ENCODE measurements at regions not wholly inside any gene's neighbourhood (a gene's known extent, or its start where the extent isn't known, plus 50 kb on each side); places are given as distances from the start of the nearest gene placed in this dataset.

- no peak for TF ChIP-seq CREB1 (CRISPR knock-in tag; IDR thresholded peaks at IDR 0.05; ENCODE audit: low read depth)
- TF ChIP-seq POLR2AphosphoS5 (IDR thresholded peaks at IDR 0.05; ENCODE audit: low read depth), result no peak
- TF ChIP-seq, protein P1, sequence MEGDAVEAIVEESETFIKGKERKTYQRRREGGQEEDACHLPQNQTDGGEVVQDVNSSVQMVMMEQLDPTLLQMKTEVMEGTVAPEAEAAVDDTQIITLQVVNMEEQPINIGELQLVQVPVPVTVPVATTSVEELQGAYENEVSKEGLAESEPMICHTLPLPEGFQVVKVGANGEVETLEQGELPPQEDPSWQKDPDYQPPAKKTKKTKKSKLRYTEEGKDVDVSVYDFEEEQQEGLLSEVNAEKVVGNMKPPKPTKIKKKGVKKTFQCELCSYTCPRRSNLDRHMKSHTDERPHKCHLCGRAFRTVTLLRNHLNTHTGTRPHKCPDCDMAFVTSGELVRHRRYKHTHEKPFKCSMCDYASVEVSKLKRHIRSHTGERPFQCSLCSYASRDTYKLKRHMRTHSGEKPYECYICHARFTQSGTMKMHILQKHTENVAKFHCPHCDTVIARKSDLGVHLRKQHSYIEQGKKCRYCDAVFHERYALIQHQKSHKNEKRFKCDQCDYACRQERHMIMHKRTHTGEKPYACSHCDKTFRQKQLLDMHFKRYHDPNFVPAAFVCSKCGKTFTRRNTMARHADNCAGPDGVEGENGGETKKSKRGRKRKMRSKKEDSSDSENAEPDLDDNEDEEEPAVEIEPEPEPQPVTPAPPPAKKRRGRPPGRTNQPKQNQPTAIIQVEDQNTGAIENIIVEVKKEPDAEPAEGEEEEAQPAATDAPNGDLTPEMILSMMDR (conservative IDR thresholded peaks at IDR 0.05; ENCODE audit: low read depth in 2 of 2), result no peak
- TF ChIP-seq EZH2phosphoT487 (IDR thresholded peaks at IDR 0.05; ENCODE audit: unreplicated experiment), result no peak
- no peak for TF ChIP-seq EZH2 (IDR thresholded peaks at IDR 0.05; ENCODE audit: low read depth, unreplicated experiment)
- TF ChIP-seq, protein P2, sequence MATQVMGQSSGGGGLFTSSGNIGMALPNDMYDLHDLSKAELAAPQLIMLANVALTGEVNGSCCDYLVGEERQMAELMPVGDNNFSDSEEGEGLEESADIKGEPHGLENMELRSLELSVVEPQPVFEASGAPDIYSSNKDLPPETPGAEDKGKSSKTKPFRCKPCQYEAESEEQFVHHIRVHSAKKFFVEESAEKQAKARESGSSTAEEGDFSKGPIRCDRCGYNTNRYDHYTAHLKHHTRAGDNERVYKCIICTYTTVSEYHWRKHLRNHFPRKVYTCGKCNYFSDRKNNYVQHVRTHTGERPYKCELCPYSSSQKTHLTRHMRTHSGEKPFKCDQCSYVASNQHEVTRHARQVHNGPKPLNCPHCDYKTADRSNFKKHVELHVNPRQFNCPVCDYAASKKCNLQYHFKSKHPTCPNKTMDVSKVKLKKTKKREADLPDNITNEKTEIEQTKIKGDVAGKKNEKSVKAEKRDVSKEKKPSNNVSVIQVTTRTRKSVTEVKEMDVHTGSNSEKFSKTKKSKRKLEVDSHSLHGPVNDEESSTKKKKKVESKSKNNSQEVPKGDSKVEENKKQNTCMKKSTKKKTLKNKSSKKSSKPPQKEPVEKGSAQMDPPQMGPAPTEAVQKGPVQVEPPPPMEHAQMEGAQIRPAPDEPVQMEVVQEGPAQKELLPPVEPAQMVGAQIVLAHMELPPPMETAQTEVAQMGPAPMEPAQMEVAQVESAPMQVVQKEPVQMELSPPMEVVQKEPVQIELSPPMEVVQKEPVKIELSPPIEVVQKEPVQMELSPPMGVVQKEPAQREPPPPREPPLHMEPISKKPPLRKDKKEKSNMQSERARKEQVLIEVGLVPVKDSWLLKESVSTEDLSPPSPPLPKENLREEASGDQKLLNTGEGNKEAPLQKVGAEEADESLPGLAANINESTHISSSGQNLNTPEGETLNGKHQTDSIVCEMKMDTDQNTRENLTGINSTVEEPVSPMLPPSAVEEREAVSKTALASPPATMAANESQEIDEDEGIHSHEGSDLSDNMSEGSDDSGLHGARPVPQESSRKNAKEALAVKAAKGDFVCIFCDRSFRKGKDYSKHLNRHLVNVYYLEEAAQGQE (IDR thresholded peaks at IDR 0.05; ENCODE audit: unreplicated experiment), result no peak
- no peak for TF ChIP-seq JUNB (IDR thresholded peaks at IDR 0.05; ENCODE audit: unreplicated experiment)
Measured at GRCh38 chr12:33639975-33640374, 200.4 kb upstream of the SYT10 start.
